ENCODE measurements at regions not wholly inside any gene's neighbourhood (a gene's known extent, or its start where the extent isn't known, plus 50 kb on each side); places are given as distances from the start of the nearest gene placed in this dataset.

GRCh38 chr12:78402366-78403134 is 462.0 kb upstream of the SYT1 start:
- TF ChIP-seq POLR2A (IDR thresholded peaks at IDR 0.05; ENCODE audit: low read depth, low read length) = no peak
- no peak for TF ChIP-seq CTCF (IDR thresholded peaks at IDR 0.05; ENCODE audit: extremely low read depth in 1 of 2, insufficient read depth in 1 of 2, low read depth in 1 of 2, low read length in 2 of 2)
- no peak for TF ChIP-seq POLR2AphosphoS5 (IDR thresholded peaks at IDR 0.05; ENCODE audit: insufficient read depth, low read depth, low read length)
- TF ChIP-seq MAX (IDR thresholded peaks at IDR 0.05; ENCODE audit: insufficient read depth, insufficient read length) = no peak
- no peak for TF ChIP-seq GATA2 (IDR thresholded peaks at IDR 0.05; ENCODE audit: insufficient read depth, insufficient read length, low read depth, low read length)
- TF ChIP-seq EZH2 (IDR thresholded peaks at IDR 0.05; ENCODE audit: borderline replicate concordance, low read depth, low read length, severe bottlenecking) = no peak
